HUDEP-2 (cell line): ENCODE measurements at regions not wholly inside any gene's neighbourhood (a gene's known extent, or its start where the extent isn't known, plus 50 kb on each side); places are given as distances from the start of the nearest gene placed in this dataset.
A peak's percentile ranks its signal among the peaks of the same experiment; 100 is the strongest.

Source experiments
- DNase-seq, 76 experiments: peaks; one replicate each; lab custom pipeline; 2025; ENCODE audit not compliant: unreplicated experiment in 76 of 76; lab: John Stamatoyannopoulos, UW

DNA sequence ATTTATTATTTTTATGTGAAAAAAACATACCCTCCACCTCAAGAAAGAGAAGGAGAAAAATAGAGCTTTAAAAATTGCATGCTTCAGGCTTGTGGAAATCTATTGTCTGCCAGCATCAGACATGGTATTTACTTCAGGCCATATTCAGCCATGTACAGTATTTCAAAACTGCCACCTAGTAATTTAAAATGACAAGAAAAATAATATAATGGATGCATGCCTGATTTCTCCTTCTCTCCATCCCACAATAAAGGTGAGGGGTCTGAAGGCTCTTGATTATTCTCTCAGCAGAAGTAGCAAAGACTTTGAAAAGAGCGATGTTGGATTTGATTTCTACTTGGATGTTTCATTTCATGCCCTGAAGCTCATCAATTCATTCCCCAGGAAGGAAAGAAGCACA is 250.7 kb downstream of the TBC1D4 start:
- no peak for DNase-seq

DNA sequence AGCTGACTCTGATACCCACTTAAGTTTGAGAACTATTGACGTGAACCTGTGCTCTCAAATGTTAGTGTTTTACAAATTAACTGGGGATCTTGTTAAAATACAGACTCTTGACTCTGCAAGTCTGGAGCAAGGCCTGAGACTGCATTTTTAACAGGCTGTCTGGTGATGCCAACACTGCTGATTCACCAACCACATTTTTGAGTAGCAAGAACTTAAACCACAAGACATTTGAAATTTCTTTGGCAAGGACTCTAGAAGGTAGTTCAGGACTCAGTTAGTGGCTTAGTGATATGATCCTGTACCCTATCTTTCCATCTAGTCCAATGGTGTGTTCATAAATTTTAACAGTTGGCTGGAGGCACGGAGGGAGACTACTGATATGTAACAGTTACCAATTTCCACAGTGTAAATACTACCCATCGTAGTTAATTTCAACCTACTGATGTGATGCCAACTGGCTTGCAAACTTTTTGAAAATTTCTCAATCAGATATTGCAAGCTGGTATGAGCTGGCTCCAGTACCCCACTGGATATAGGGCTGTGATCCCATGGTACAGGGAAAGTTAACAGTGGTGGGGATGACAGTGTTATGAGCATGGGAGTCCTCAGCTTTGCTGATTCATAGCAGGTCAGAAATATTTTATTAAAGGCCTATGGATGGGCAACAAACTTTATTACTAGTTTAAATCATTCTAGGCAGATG is 255.1 kb downstream of the TBC1D4 start:
- DNase-seq = peak in 22 of 76 experiments; percentile 5 to 58 (median 23)

DNA sequence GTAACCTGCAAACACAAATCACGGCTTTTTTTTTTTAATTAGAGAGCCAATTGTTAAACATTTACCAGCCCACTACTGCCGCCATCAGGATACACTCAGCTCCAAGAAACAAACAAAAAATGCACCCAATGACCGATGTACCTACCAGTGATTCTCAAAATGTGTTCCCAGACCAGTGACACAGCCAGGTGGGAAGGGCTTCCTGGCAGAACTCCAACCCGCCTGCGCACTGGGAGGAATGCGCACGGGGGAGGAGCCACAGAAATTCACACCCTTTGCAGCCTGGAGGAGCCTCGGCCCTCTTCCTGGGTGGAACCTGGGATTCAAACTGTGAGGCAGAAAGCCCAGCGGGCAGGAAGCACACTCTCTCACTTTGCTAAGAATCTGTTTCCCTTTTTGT is 255.9 kb downstream of the TBC1D4 start:
- DNase-seq = no peak

DNA sequence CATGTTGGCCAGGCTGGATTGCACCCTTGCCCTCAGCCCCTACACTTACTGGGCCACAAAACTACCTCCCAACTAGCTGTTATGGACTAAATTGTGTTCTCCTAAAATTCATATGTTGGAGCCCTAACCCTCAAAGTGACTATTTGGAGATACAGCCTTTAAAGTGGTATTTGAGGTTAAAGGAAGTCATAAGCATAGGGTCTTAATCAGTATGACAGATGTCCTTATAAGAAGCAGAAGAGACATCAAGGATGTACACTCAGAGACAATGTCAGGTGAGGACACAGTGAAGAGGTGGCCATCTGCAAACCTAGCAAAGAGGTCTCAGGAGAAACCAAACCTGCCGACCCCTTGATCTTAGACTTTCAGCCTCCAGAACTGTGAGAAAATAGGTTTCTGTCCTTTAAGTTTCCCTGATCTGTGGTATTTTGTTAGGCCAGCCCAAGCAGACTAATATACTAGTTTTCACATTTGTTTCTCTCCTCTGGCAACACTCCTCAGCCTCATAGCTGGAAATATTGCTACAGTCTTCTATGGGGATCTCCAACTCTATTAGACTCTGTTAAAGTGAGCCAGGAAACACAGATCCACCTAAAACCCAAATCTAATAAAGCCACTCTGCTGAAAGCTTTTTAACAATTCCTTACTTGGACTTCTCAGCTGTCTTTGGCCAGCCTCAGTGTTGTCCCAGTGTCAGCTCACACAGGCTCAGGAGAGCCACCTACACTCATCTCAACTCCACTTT is 256.5 kb downstream of the TBC1D4 start:
- DNase-seq = no peak

DNA sequence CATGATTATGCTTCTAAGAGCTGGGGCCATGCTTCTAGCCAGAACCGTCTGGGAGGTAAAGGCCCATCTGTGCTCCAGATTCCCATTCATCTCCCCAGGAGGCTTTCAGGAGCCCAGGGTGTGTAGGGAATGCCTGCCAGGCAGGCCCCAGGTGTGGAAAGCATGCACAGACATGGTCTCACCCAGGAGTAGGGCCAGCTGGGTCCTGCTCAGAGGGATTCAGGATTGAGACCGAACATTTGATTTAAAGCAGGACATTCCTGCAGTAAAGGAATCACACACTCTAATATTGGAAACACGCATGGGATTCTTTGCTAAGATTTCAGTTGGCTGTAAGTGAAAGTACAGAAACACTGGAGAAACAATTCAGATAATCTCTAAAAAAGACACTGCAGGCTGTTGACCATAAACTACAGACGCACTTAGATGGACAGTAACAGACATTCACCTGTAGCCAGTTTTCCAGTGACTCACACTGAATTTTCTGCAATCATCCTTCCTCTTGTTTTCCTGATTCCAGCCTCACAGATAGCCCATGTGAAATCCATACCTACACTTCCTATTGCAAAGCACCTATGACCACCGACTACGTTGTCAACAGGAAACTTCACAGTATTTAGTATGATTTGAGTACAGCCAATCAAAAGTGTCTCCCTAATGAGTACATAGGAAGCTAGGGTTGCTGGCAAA is 257.8 kb downstream of the TBC1D4 start:
- DNase-seq = no peak

DNA sequence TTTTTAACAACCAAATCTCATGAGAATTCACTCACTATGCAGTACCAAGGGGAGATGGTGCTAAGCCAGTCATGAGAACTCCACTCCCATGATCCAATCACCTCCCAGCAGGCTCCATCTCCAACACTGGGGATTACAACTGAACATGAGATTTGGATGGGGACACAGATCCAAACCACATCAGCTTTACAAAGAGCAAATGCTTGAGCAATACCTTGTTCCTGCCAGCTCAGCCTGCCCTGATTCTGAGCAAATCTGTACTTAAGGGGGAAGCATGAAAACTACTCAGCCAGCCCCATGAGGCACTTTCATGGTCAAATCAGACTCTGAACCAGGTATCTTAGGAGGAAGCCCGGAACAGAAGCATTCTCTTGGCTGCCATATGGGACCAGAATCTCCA is 259.9 kb downstream of the TBC1D4 start:
- DNase-seq = no peak

DNA sequence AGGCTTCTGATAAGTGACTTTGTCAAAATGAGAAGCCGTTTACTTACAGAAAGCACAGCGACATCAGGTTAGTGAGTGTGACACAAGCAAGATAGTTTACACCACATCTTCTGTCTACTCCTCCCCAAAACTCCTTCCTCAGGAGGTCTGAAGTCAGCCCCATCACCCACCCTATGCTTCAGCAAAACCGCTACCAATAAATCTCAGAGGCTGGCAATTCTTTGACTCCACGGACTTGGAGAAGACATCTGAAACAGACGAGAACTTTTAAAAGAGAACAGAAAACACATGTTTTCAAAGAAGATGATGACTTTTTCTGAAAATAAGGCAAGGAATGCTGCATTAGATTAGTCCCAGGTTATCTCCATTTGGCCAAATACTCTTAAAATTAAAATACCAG is 261.1 kb downstream of the TBC1D4 start:
- DNase-seq = no peak

DNA sequence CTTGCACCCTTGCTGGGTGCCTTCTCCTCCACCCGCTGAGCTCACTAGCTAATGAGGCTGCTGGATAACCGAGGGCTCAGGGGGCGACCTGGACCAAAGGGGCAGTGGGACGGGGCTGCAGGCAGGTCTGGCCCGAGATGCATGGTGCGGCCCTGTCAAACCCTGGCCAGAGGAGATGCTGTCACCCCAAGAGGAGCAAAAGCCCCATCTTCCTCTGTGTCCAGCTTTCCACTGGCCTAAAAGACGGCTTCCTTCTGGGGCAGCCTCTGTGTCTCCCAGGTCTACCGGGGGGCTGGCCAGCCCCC is 261.8 kb downstream of the TBC1D4 start:
- DNase-seq = no peak

DNA sequence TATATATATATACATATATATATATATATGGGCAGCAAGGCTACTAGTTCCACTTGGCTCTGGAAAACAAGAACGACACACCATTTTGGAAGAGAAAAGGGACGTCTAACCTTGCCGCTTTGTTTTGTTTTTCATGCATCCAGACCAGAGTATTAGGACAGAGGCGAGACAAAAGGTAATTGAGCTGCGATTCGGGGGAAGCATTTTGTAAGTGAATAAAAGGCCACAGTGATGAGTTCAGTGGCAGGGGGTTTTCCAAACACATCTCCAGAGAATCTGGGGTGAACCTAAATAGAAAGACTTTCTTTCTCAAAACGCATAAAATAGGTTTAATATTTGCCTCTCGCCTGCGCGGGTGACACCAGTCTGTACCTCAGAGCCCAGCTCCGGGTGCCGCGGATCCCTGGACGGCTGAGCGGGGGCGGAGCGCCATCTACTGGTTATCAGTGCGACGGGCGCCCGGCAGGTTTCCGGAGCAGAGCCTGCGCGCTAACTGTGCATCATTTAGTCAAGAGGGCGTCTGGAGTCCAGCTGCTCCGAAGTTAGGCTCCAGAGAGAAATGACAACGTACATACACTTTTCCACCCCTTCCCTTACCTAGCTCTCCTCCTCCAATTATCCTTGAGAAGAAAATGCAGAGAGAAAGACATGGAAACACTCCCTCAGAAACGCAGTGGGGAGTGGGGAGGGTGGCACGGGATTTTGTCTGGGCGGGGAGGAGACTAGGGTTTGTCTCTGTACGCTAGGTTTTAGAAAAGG is 262.3 kb downstream of the TBC1D4 start:
- peak in 71 of 76 experiments; percentile 1 to 86 (median 54) for DNase-seq

DNA sequence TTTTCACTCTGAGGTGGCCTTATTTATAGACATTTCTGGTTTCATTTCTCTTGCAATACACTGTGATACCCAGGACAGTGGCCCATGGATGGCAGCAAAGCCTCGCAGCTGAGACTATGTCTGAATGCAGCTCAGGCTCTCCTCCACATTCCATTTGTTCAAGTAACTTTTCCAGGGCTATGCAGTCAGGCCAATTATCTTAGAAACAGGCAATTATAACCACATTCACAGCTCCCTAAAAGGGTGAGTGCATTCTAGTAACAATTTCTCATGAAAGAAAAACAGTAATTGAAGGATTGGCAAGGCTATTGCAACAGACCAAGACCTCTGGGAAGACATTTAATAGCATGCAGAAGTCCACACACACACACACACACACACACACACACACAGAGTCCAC is 264.0 kb downstream of the TBC1D4 start:
- peak in 1 of 76 experiments; percentile 1 for DNase-seq

DNA sequence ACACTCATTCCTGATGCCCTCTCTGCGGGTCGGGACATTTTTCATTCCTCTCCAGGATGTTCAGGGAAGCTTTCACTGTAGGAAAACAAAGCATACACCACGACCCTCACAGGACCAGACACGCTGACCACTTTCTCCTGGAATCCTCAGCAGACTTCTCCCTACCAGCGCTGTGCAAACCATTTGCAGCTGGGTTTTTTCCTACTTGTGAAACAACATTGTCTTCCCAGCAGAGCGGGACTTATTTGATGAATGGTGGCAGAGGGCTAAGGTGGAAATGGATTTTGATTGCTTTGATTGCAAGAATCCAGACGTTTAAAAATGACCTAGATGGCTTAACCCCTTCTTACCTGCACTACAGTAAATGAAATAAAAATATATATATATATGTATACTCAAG is 265.9 kb downstream of the TBC1D4 start:
- no peak for DNase-seq

DNA sequence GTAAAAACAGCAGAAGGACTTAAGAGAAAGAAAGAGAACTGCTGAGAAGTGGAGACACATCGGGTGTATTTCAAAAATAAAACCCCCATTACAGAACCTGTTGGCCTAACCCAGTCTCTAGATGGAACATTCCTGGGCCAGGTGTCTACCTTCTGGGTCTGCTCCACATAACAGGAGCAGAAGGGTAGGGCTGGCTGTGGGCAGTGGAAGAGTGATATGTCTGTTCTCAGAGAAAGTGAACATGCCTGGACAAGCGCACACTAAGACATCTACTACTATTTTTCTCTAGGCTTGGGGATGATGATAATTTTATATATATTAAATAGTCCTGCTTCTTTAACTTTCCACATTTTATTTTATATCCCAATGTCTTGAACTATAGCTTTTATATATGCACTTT is 267.1 kb downstream of the TBC1D4 start:
- DNase-seq = no peak

DNA sequence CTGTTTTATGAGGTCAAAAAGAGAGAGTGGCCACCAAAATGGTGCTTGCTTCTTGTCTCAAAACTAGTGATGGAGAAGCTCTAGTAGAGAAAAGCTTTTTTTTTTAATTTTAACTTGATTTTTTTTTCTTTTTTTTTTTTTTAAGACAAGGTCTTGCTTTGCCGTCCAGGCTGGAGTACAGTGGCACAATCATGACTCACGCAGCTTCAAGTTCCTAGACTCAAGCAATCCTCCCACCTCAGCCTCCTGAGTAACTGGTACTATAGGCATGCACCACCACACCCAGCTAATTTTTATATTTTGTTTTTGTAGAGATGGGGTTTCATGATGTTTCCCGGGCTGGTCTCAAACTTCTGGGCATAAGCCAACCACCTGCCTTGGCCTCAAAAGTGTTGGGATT is 279.0 kb downstream of the TBC1D4 start:
- DNase-seq = no peak

DNA sequence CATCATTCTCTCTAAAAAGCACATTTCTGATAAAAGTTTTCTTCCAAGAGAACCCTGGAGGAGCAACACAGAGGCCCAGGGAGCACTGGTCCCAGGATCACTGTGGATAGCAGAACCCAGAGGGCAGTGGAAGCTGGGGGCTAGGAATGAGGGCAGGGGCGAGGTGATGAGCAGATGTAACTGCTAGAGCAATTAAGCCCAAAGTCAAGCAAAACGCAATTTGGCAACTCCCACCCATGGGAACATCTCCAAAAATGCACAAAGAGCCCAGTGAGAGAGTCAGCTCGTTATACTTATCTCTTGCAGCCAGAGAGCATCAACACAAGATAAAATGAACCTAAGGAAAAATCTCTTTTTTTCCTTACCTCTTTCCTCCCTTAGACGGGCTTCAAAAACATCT is 284.2 kb downstream of the TBC1D4 start:
- DNase-seq = peak in 16 of 76 experiments; percentile 1 to 47 (median 8)

DNA sequence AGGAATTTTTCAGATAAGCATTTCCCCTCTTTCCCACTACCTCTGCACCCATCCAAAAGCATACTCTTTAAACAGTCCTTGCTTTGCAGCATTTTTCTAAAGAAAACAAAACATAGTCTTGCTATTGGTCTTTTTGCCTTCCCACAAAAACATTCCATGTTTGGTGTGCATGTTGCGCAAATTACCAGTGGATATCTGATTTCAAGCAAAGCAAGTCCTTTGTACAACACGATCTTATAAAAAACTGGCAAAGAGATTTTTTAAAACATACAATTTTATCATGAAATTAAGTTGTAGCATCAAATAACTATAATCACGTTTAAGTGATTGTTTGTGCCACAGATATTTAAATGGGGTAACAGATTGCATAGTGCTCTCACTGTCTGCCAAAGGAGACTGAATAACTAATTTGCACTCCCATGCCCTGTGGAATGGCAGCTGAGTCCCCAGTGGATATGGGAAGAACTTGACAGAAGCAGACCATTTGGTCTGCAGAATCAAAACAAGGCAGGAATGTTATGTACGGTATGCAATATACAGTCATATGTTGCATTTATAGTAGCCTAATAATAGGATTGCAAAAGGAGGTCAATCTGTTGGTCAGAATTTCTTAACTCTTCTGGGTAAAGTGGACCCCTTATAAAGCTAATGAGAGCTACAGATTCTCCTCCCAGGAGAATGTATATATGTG is 285.7 kb downstream of the TBC1D4 start:
- DNase-seq = no peak

DNA sequence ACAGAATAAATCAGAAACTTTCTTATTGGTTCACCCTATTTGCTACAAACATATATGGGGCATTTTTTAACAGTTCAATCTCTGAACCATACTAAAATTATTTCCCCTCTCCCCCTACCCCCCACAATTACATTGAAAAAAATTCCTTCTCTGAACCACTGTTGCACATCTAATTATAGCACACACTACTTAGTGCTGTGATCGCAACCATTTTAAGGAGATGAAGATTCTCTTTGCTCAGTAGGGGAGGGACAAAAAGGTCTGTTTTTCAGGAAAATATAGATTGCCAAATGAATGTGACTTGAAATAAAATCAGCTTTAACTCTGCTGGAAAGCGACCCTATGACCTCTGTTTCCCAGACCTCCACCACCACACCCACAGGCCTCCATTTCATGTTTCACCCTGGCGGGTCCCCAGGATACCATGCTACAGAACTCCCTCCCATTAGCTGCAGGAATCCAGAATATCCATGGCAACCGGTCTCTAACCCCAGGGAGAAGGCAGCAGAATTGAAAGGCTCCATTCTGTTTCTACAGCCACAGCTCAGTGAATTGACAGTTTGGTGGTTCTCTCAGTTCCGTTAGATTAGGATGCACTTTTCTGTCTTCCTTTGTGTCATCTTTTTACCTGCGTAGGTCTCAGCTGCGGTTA is 286.3 kb downstream of the TBC1D4 start:
- no peak for DNase-seq

DNA sequence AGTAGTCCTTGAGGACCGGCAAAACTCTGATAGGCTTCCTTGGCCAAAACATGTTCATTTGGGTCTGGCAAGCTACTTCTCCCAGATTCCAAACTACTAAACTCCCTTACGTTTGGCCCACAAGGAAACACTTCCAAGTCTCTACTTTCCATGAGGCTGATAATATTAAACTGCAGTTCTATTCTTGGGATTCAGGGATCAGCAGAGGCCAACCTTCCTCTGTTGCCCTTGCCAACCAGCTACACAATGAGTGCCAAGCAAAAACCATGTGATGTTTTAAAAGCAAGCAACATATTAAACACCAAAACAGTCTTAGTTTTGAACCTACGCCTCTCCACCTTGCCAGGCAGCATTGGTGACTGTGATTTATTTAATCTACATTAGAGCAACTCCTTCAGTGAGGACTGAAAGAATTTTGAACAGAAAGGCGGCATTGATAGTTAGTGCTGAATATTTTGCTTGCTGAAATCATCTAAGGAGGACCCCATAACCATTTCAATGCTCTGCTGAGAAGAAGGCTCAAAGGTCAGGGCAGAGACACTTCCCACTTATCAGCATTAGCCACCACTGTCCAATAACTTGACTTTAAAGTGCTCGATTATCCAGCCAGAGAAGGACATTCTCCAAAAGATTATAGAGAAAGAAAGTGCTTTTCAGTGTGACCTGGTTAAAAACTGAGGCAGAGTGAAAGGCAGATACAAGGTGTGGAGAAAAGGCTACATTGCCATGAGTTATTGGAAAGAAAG is 287.1 kb downstream of the TBC1D4 start:
- DNase-seq = no peak

DNA sequence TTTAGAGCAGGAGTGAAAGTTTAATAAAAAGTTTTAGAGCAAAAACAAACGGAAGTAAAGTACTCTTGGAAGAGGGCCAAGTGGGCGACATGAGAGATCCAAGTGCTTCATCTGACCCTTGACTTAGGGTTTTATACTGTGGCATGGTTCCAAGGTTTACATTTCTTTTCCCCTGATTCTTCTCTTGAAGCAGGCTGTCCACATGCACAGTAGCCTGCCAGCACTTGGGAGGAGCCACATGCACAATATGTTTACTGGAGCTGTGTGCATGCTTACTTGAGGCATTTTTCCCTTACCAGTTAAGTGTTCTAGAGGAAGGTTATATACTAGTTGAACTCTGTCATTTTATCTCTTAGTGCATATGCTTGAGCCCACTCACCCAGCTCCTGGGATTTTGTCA is 295.6 kb downstream of the TBC1D4 start:
- no peak for DNase-seq

DNA sequence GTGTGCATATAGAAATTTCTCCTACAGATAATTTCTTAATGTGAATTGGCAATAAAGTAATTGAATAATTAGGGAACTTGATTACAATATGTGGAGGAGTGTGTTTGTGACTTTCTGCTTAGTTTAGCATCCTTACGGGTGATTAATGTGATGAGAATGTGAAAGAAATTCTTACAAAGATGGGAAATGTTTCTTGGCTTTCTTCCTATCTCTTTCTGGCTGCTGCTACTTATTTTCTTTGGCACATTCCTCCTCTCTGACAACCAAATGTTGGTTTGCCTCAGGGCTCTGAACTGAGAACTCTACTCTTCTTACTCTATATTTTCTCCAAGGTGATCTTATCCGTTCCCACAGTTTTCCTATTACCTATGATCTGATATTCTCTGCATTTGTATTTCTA is 300.1 kb downstream of the TBC1D4 start:
- no peak for DNase-seq
